GM18519 (cell line): ENCODE measurements at regions not wholly inside any gene's neighbourhood (a gene's known extent, or its start where the extent isn't known, plus 50 kb on each side); places are given as distances from the start of the nearest gene placed in this dataset.

Source experiments
- ATAC-seq: cut with Tn5 transposase; IDR thresholded peaks from one replicate; pipeline ENCODE4 v1.9.1; 2021; ENCODE audit warnings: mild to moderate bottlenecking, moderate library complexity; ENCODE audit not compliant: unreplicated experiment, low FRiP score

DNA sequence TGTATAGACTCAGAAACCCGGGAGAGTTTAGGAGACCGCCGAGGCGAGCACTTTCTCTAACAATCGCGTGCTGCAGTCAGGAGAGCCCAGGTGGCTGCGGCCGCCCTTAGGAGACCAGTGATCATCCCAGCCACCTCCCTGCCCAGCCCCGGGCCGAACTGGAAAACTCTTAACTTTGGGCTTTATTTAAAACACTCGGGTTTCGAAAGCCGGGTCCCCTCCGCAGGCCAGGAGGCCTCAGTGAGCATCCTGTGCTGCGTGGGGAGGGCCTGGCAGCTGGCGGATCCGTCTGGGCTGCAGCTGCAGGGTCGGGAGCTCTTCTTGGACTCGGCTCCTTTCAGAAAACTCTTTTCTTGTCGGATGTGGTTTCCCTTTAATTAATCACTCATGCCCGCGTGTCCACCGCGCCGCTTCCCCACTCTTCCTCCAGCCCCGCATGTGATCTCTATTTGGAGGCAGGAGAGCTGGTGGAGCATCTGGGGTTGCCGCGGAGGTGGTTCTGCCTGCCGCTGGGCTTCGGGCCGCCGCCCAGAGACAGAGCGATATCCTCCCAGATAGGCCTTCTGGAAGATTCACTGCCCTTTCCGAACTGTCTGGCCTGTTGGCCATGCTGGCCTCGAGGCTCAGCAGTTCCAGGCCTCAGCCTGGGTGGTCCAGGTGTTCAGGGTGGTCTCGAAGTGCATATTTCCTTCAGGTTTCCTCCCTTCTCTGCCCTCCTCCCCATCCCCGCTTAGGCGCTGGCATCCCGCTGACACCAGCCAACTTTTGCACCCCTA is 59.5 kb downstream of the TMEM174 start:
- no peak for ATAC-seq

DNA sequence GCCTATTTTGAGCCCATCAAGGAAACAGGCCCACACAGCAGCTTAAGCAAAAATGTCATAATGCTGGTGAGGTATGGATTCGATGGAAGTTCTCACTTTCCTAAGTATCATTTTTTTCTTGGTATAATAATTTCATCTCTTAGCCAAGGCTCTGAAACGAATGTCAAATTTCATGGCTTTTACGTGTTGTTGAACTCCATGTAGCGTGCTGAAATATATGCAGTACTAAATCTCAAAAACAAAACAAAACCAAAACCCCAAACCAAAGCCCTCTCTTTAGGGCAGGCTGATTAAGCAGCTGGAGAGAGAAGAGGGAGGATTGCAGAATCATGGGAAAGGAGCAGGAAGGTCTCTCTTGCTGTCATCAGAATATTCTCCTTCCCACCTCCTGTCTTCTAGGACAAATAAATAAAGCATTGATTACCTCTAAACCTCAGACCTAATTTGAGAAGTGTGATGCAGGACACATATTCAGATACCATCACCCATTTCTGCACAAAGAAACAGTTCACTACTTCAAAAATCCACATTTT is 58.3 kb downstream of the TMEM174 start:
- no peak for ATAC-seq

DNA sequence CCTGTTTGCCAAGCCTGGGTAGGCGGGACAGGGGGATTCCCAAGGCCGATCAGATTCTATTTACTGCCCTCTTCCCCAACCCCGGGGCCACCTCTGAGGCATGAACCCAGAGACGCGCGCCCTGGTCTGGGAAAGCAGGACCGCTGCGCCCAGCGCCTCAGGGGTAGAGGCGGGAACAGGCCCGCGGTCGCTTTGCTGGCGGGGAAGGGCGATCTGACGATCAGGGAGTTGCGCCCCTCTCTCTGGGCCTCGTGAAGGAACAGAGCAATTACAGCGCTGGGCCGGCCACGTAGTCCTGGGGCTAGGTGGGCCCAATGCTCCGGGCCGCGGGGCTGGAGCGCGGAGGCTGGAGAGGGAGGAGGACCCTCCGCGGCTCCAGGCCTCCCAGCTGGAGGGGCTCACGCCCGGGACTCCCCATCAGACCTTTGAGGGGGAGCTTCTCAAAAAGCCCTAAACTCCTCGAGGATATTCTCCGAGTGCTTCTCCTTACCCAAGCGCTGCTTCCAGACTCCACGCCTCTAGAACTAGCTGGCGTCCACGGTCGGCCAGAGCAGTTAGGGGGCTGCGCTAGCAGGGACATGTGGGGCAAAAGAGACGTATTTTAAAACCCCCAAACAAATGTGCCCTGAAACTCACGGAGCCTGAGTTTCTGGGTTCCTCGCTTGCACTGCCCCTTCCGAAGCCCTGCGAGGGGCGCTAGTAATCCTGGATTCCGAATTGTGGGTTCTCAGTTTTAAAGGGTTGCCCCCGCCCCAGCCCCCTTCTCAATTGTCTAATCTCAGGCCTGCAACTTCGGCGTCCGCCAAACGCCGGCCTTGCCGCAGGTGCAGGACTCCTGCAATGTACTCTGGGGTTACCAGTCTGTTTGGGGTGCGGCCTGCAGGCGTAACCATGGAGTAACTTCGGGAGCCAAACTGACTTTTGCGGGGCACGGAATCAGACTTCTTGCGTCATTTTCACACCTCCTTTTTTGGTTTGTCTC is 57.6 kb downstream of the TMEM174 start:
- no peak for ATAC-seq

DNA sequence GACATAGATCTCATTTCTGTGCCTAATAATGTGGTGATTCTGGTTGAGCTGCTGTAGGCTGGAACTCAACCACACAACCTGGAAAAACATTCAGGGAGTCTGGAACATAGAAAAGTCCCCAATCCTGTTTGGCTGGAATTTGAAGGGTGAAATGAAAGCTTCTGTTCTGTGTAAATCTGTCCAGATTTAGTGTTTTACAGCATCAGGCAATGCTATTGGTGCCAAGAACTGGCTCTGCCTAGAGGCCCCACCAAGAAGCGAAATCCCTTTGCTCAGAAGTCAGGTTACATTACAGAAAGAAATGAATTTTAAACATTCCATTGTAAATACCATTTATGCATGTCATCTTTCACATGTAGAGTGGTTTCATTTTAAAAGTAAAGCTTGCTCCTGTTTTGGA is 56.3 kb downstream of the TMEM174 start:
- no peak for ATAC-seq

DNA sequence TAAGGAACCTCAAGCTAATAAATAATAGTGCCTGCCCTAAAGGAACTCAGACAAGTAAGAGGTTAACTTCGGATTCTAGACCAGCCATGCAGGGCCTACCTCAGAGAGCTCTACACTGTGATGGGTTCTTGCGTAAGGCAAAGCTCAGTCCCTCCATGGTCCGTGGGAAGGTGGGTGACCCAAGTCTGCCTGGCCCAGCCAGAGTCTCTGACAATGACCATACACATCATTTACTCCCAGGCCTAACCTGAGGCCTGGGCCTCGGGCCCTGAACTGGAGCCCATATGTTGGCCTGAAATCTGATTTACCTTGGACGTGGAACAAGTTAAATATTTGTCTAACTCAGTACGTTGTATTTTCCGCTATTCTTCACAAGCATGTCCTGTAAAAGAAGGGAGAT is 55.1 kb downstream of the TMEM174 start:
- no peak for ATAC-seq
